ENCODE measurements at regions not wholly inside any gene's neighbourhood (a gene's known extent, or its start where the extent isn't known, plus 50 kb on each side); places are given as distances from the start of the nearest gene placed in this dataset.

DNA sequence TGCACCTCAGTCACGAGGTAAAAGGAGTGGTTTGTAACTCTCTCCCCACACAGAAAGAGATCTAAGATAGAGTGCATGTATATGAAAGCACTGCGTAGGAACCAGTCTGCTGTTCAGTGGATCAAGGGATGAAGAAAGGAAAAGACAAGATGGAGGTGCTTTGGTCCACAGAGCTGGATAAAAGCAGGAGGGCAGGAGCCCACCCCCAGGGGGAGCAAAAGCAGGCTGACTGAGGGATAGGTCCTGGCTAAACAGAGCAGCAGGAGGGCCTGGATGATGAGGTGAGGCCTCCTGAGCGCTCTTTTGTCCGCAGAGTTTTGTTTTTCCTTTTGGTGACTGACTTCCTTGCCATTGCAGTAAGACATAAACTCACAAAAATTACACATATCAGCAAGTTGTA, 293.5 kb upstream of the C9orf72 start:
- no peaks in the 10 kb centered on the region for H3K9me3 ChIP-seq (ENCODE audit: control insufficient read depth, insufficient read depth, low read depth, low read length)
- H3K4me3 ChIP-seq (ENCODE audit: low read depth, low read length): no peak overlapping the region
- H3K4me1 ChIP-seq (ENCODE audit: control insufficient read depth, insufficient read depth, low read length): no peaks in the 10 kb centered on the region
- no peaks in the 10 kb centered on the region for H3K36me3 ChIP-seq (ENCODE audit: control insufficient read depth in 2 of 2, insufficient read depth in 1 of 2, low read length in 2 of 2)
- H3K27ac ChIP-seq (ENCODE audit: extremely low read depth, low read depth, low read length): no peak overlapping the region
- TF ChIP-seq, protein P1, sequence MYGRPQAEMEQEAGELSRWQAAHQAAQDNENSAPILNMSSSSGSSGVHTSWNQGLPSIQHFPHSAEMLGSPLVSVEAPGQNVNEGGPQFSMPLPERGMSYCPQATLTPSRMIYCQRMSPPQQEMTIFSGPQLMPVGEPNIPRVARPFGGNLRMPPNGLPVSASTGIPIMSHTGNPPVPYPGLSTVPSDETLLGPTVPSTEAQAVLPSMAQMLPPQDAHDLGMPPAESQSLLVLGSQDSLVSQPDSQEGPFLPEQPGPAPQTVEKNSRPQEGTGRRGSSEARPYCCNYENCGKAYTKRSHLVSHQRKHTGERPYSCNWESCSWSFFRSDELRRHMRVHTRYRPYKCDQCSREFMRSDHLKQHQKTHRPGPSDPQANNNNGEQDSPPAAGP (tag by site-specific recombination; IDR thresholded peaks at IDR 0.05): no peak
- TF ChIP-seq WT1 (tag by site-specific recombination; IDR thresholded peaks at IDR 0.05) (no peak), ZNF16 (tag by site-specific recombination; IDR thresholded peaks at IDR 0.05; ENCODE audit: low read depth) (no peak), ZNF654 (tag by site-specific recombination; IDR thresholded peaks at IDR 0.05; ENCODE audit: low read depth) (no peak), ZBTB8A (tag by site-specific recombination; IDR thresholded peaks at IDR 0.05) (no peak), ZNF214 (tag by site-specific recombination; IDR thresholded peaks at IDR 0.05; ENCODE audit: borderline replicate concordance) (no peak), ZBTB17 (tag by site-specific recombination; IDR thresholded peaks at IDR 0.05) (no peak)
- TF ChIP-seq, protein P2, sequence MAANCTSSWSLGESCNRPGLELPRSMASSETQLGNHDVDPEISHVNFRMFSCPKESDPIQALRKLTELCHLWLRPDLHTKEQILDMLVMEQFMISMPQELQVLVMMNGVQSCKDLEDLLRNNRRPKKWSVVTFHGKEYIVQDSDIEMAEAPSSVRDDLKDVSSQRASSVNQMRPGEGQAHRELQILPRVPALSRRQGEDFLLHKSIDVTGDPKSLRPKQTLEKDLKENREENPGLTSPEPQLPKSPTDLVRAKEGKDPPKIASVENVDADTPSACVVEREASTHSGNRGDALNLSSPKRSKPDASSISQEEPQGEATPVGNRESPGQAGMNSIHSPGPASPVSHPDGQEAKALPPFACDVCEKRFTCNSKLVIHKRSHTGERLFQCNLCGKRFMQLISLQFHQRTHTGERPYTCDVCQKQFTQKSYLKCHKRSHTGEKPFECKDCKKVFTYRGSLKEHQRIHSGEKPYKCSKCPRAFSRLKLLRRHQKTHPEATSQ (tag by site-specific recombination; IDR thresholded peaks at IDR 0.05): no peak
- TF ChIP-seq, protein P3, sequence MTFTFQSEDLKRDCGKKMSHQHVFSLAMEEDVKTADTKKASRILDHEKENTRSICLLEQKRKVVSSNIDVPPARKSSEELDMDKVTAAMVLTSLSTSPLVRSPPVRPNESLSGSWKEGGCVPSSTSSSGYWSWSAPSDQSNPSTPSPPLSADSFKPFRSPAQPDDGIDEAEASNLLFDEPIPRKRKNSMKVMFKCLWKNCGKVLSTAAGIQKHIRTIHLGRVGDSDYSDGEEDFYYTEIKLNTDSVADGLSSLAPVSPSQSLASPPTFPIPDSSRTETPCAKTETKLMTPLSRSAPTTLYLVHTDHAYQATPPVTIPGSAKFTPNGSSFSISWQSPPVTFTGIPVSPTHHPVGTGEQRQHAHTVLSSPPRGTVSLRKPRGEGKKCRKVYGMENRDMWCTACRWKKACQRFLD (tag by site-specific recombination; IDR thresholded peaks at IDR 0.05): no peak
- TF ChIP-seq, protein P4, sequence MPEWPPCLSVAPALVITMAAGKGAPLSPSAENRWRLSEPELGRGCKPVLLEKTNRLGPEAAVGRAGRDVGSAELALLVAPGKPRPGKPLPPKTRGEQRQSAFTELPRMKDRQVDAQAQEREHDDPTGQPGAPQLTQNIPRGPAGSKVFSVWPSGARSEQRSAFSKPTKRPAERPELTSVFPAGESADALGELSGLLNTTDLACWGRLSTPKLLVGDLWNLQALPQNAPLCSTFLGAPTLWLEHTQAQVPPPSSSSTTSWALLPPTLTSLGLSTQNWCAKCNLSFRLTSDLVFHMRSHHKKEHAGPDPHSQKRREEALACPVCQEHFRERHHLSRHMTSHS (tag by site-specific recombination; IDR thresholded peaks at IDR 0.05): no peak
- ChIA-PET CTCF (no interaction called here), POLR2A (no interaction called here)

DNA sequence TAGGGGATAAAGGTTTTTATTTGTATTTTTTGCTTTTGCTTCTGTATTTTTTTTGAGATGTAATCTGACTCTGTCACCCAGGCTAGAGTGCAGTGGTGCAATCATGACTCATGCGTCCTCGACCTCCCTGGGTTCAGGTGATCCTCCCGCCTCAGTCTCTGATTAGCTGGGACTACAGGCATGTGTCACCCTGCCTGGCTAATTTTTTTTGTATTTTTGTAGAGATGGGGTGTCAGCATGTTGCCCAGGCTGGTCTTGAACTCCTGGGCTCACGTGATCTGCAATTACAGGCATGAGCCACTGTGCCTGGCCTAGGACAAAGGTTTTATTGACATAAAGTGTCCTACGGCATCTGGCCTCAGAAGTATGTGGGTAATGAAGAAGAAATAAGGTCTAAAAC, 297.1 kb upstream of the C9orf72 start:
- no peak overlapping the region for H3K27ac ChIP-seq (ENCODE audit: extremely low read depth, low read depth, low read length)
- H3K4me3 ChIP-seq (ENCODE audit: low read depth, low read length): no peak overlapping the region
- CTCF ChIA-PET: interaction anchor here (1.3 kb wide), 1 partner anchor 19 kb away, joined by 7 read pairs; no protein-coding TSS in a partner anchor
- no peaks in the 10 kb centered on the region for H3K4me1 ChIP-seq (ENCODE audit: control insufficient read depth, insufficient read depth, low read length)
- TF ChIP-seq, protein P5, sequence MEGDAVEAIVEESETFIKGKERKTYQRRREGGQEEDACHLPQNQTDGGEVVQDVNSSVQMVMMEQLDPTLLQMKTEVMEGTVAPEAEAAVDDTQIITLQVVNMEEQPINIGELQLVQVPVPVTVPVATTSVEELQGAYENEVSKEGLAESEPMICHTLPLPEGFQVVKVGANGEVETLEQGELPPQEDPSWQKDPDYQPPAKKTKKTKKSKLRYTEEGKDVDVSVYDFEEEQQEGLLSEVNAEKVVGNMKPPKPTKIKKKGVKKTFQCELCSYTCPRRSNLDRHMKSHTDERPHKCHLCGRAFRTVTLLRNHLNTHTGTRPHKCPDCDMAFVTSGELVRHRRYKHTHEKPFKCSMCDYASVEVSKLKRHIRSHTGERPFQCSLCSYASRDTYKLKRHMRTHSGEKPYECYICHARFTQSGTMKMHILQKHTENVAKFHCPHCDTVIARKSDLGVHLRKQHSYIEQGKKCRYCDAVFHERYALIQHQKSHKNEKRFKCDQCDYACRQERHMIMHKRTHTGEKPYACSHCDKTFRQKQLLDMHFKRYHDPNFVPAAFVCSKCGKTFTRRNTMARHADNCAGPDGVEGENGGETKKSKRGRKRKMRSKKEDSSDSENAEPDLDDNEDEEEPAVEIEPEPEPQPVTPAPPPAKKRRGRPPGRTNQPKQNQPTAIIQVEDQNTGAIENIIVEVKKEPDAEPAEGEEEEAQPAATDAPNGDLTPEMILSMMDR (tag by site-specific recombination; IDR thresholded peaks at IDR 0.05): no peak
- TF ChIP-seq KLF16 (tag by site-specific recombination; IDR thresholded peaks at IDR 0.05) (no peak), ZNF23 (tag by site-specific recombination; IDR thresholded peaks at IDR 0.05; ENCODE audit: borderline replicate concordance) (no peak), ZNF169 (tag by site-specific recombination; IDR thresholded peaks at IDR 0.05) (no peak), GLIS1 (tag by site-specific recombination; IDR thresholded peaks at IDR 0.05) (peak; percentile 44), ZNF324 (tag by site-specific recombination; IDR thresholded peaks at IDR 0.05) (no peak)
- TF ChIP-seq, protein P6, sequence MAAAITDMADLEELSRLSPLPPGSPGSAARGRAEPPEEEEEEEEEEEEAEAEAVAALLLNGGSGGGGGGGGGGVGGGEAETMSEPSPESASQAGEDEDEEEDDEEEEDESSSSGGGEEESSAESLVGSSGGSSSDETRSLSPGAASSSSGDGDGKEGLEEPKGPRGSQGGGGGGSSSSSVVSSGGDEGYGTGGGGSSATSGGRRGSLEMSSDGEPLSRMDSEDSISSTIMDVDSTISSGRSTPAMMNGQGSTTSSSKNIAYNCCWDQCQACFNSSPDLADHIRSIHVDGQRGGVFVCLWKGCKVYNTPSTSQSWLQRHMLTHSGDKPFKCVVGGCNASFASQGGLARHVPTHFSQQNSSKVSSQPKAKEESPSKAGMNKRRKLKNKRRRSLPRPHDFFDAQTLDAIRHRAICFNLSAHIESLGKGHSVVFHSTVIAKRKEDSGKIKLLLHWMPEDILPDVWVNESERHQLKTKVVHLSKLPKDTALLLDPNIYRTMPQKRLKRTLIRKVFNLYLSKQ (tag by site-specific recombination; IDR thresholded peaks at IDR 0.05; ENCODE audit: borderline replicate concordance): no peak
- POLR2A ChIA-PET: no interaction called here
- H3K9me3 ChIP-seq (ENCODE audit: control insufficient read depth, insufficient read depth, low read depth, low read length): no peaks in the 10 kb centered on the region
- no peaks in the 10 kb centered on the region for H3K36me3 ChIP-seq (ENCODE audit: control insufficient read depth in 2 of 2, insufficient read depth in 1 of 2, low read length in 2 of 2)

Measured in HEK293 (cell line).